Pancreas (tissue), 10 donors: ENCODE measurements at regions not wholly inside any gene's neighbourhood (a gene's known extent, or its start where the extent isn't known, plus 50 kb on each side); places are given as distances from the start of the nearest gene placed in this dataset.

ENCODE experiments used
- ATAC-seq, 4 donors: fragments of 200-7000 bp; cut with Tn5 transposase; one replicate each; pipeline versions ENCODE4 v1.8.0 to v1.9.1; 2020; ENCODE audit warnings: mild to moderate bottlenecking in 4 of 4, moderate library complexity in 4 of 4
- DNase-seq, 6 donors: peaks; one replicate each; pipeline ENCODE4 v3.0.0-alpha.2; 2020
- FAIRE-seq: peaks from 2 replicates; lab custom pipeline; 2012; peaks lifted over from hg19 to GRCh38; lab: Jason Lieb, UNC
- H3K27ac ChIP-seq, 4 donors: fragments of 200-600 bp; sonication (generic); 1 replicate in 3 of 4; 2 replicates in 1 of 4; pipeline versions ENCODE4 v1.5.0 to v1.8.0; 2020
- H3K27me3 ChIP-seq, 4 donors: fragments of 200-600 bp; one replicate each; pipeline ENCODE4 v1.8.0; 2021
- H3K36me3 ChIP-seq, 3 donors: fragments of 200-600 bp; sonication (generic) in 1 of 3; one replicate each; pipeline versions ENCODE4 v1.5.0 to v1.8.0; 2020 to 2021
- H3K4me1 ChIP-seq, 3 donors: fragments of 200-600 bp; one replicate each; pipeline ENCODE4 v1.8.0; 2021
- H3K4me3 ChIP-seq, 4 donors: fragments of 200-600 bp; sonication (generic) in 2 of 4; one replicate each; pipeline versions ENCODE4 v1.5.0 to v1.8.0; 2020 to 2021
- H3K9me3 ChIP-seq, 4 donors: fragments of 200-600 bp; one replicate each; pipeline ENCODE4 v1.8.0; 2021
- CTCF ChIP-seq, 4 donors: fragments of 200-600 bp; sonication (generic) in 3 of 4; IDR thresholded peaks; one replicate each; pipeline versions ENCODE4 v1.5.0 to v1.8.0; 2021; ENCODE audit warnings: antibody characterized with exemption in 4 of 4
- WGBS, 2 donors: extraction: QIAGEN DNeasy Blood & Tissue Kit; methylation state at CpG; one replicate each; pipeline ENCODE4 v1.1.7; 2013; 5-methylcytosine and 5-hydroxymethylcytosine counted together
- intact Hi-C, 3 donors: fragments of 100-400 bp; cut with DNase I; formaldehyde crosslinking; loops; one replicate each; pipeline versions ENCODE4 v1.11.1 to v1.14.2; 2022
- donor health status: healthy with polysubstance abuse.
- donor health status: DM: no; HTN: no; CAD: no; lungs with moderate emphysema.
- donor health status: DM: no; HTN: no; CAD: no.
- donor health status: control.
- donor health status: control.
- donor health status: Bipolar disorder and iron deficiency.
- donor health status: DM: yes; HTN: yes; CAD: no.
- donor health status: DM: no; HTN: no; CAD: no.
- donor health status: DM: no; HTN: no; CAD: no.
- donor health status: DM: yes; HTN: yes; CAD: no.

GRCh38 chr5:125181159-125181558 lies 434.7 kb upstream of the ZNF608 start:
- H3K36me3 ChIP-seq: no peaks in the 10 kb centered on the region
- no peak for TF ChIP-seq CTCF (IDR thresholded peaks at IDR 0.05)
- H3K4me3 ChIP-seq: no peak overlapping the region
- H3K27ac ChIP-seq: no peak overlapping the region
- FAIRE-seq (no peak), DNase-seq (no peak), ATAC-seq (no peak)
- no peaks in the 10 kb centered on the region for H3K27me3 ChIP-seq
- 33 to 40% methylated on average over 1 of the region's 1 CpG for WGBS, 2 donors
- H3K4me1 ChIP-seq: no peaks in the 10 kb centered on the region
- no peaks in the 10 kb centered on the region for H3K9me3 ChIP-seq
- intact Hi-C loops: no loop called here

- Histone ChIP-seq H3K4me1 (no peaks in the 10 kb centered on the region), H3K9me3 (no peaks in the 10 kb centered on the region), H3K27ac (no peak overlapping the region), H3K36me3 (no peaks in the 10 kb centered on the region), H3K27me3 (no peaks in the 10 kb centered on the region), H3K4me3 (no peak overlapping the region)
- FAIRE-seq (no peak), ATAC-seq (no peak), DNase-seq (no peak)
- no peak for TF ChIP-seq CTCF (IDR thresholded peaks at IDR 0.05)
- WGBS, 2 donors: 89 to 97% methylated on average over 1 of the region's 1 CpG
- intact Hi-C loops: no loop called here
Measured at GRCh38 chr5:125181955-125182354, 435.5 kb upstream of the ZNF608 start.

DNA sequence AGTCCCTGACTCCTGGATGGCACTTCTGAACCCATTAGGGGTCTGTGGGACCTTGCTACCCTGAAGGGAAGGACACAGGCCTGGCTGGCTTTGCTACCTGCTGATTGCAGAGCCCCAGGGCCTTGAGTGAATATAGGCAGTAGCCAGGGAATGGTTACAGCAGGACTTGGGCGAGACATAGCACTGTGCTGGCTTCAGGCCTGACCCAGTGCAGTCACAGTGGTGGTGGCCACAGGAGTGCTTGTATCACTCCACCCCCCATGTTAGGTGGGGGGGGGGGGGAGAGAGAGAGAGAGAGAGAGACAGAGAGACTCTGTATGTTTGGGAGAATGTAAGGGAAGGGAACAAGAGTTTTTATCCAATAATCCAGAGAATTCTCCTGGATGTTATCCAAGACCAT lies 439.3 kb upstream of the ZNF608 start:
- Histone ChIP-seq H3K4me1 (no peaks in the 10 kb centered on the region), H3K27ac (no peak overlapping the region), H3K36me3 (no peaks in the 10 kb centered on the region), H3K4me3 (no peak overlapping the region), H3K27me3 (no peaks in the 10 kb centered on the region), H3K9me3 (no peaks in the 10 kb centered on the region)
- 89 to 95% methylated on average over 1 of the region's 1 CpG for WGBS, 2 donors
- FAIRE-seq (no peak), ATAC-seq (no peak), DNase-seq (no peak)
- intact Hi-C loops: no loop called here
- no peak for TF ChIP-seq CTCF (IDR thresholded peaks at IDR 0.05)

DNA sequence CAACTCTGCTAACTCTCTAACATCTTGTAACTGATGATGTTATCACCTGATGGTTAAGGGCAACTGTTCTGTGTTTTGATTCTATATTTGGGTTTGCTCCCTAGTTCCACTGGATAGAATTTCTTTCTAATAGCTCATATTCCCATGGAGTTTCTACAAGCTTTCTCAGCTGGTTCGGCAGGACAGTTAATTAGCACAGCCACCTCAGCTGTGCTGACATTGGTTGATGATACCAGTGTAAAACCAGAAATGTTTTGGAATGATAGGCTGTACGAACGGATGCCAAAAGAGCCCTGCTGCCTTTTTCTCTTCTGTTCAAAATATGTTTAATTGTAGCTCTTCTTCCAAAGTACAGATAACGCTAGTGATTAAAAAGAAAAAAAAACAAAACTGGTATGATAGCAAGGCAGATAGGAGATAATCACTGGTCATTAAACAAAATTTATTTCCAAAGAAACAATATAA lies 440.5 kb upstream of the ZNF608 start:
- DNase-seq (no peak), FAIRE-seq (no peak), ATAC-seq (no peak)
- Histone ChIP-seq H3K27me3 (no peaks in the 10 kb centered on the region), H3K4me3 (no peak overlapping the region), H3K9me3 (no peaks in the 10 kb centered on the region), H3K4me1 (no peaks in the 10 kb centered on the region), H3K27ac (no peak overlapping the region), H3K36me3 (no peaks in the 10 kb centered on the region)
- WGBS, 2 donors: 56 to 66% methylated on average over 4 of the region's 4 CpGs
- TF ChIP-seq CTCF (IDR thresholded peaks at IDR 0.05): no peak
- intact Hi-C loops: no loop called here

- no peak for TF ChIP-seq CTCF (IDR thresholded peaks at IDR 0.05)
- no peak for ATAC-seq
- Histone ChIP-seq H3K4me3 (no peak overlapping the region), H3K27ac (no peak overlapping the region), H3K27me3 (no peaks in the 10 kb centered on the region), H3K4me1 (no peaks in the 10 kb centered on the region), H3K9me3 (no peaks in the 10 kb centered on the region), H3K36me3 (no peaks in the 10 kb centered on the region)
- DNase-seq: no peak
- 77 to 92% methylated on average over 1 of the region's 1 CpG for WGBS, 2 donors
- intact Hi-C loops: no loop called here
- FAIRE-seq: no peak
Measured at GRCh38 chr5:125189531-125189941, 443.1 kb upstream of the ZNF608 start.
